GM12865 (cell line): ENCODE measurements at regions not wholly inside any gene's neighbourhood (a gene's known extent, or its start where the extent isn't known, plus 50 kb on each side); places are given as distances from the start of the nearest gene placed in this dataset.
A peak's percentile ranks its signal among the peaks of the same experiment; 100 is the strongest.

Experiments used
- DNase-seq: peaks from one replicate; pipeline ENCODE4 v3.0.0; 2010; ENCODE audit warnings: low read depth
- H3K4me3 ChIP-seq: 2 replicates; pipeline ENCODE4 v1.5.1; 2011; ENCODE audit warnings: mild to moderate bottlenecking, low read depth, low read length, control low read depth
- CTCF ChIP-seq: IDR thresholded peaks from 2 replicates; pipeline ENCODE4 v1.5.1; 2011; ENCODE audit warnings: low read length, control low read depth, low read depth, inconsistent platforms; ENCODE audit not compliant: insufficient read depth; ENCODE audit errors: missing control alignments

- no peak for DNase-seq
- TF ChIP-seq CTCF: no peak
- no peak overlapping the region for H3K4me3 ChIP-seq
Observed at GRCh38 chr10:29746080-29746797, 111.5 kb upstream of the SVIL start.

GRCh38 chr10:29740981-29741545 lies 106.3 kb upstream of the SVIL start:
- no peak for DNase-seq
- no peak overlapping the region for H3K4me3 ChIP-seq
- TF ChIP-seq CTCF: no peak

GRCh38 chr10:29738341-29738740 lies 103.6 kb upstream of the SVIL start:
- no peak overlapping the region for H3K4me3 ChIP-seq
- no peak for DNase-seq
- no peak for TF ChIP-seq CTCF

DNA sequence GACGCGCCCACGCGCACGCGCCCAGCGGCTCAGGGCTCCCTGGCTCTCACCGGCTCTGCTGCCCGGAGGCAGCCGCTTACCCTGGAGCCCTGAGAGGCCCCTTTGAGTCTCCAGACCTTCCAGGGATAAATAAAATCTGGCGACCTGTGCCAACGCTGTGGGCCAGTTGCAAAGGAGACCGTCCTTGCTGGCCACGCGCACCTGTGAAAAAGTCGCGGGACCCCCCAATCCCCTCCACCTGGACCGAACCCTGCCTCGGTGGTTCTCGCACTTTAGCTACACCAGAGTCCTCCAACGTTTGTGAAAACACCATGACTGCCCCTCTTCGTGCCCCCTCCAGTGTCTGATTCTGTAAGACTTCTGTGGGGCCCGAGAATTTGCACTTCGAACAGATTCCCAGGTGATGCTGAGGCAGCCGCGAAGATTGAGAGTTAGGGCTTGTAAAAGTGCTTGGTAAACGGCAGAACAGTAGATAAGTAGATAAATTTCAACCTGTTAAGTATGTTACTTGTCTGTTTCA lies 102.4 kb upstream of the SVIL start:
- DNase-seq: no peak
- TF ChIP-seq CTCF: no peak
- no peak overlapping the region for H3K4me3 ChIP-seq

DNA sequence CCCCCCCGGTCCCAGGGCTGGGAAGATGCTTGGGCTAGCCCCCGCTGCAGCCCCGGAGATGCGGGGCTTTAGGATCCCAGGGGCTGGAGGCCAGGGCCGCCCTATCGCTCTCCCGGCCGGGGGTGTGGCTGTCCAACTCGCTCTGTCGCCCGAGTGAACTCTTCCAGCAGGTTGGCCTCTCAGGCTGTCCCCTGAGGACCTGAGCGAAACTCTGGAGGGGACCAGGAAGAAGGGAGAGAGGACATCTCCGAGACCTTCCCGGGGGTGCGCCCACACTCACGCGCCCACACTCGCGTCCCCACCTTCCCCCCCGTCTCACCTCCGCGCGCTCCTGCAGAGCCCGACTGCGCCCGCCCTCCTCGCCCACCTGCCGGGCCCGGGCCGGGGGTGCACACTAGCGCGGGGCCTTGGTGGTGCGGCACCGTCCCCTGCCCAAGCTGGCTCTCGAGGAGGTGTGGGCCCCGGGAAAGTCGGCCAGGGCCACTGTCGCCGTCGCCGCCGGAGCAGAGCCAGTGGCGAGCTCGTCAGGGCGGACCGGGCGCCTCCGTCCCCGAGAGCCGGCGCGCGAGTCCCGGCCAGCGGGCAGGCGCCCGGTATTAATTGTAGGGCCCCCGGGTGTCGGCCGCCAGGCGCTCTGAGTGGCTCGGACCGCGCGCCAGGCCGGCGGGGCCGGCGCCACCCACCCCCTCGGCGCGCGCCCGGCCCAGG lies 101.7 kb upstream of the SVIL start:
- no peak for TF ChIP-seq CTCF
- DNase-seq: no peak
- no peak overlapping the region for H3K4me3 ChIP-seq

GRCh38 chr10:29735628-29736365 lies 101.0 kb upstream of the SVIL start:
- H3K4me3 ChIP-seq: peak overlapping the region; percentile 46
- TF ChIP-seq CTCF: peak; percentile 79
- DNase-seq: peak; percentile 71
